Motor neuron (in vitro differentiated cells): ENCODE measurements at regions not wholly inside any gene's neighbourhood (a gene's known extent, or its start where the extent isn't known, plus 50 kb on each side); places are given as distances from the start of the nearest gene placed in this dataset.
"Not testable (repeated sequence)": the region's sequence is repeated elsewhere in the genome, so short reads cannot be mapped to it uniquely, and the experiment has no call there.

Source experiments
- ATAC-seq, 8 experiments: fragments of 200-7000 bp; cut with Tn5 transposase; replicated peaks in 6 of 8; 2 replicates each; pipeline ENCODE4 v1.8.0; 2021; ENCODE audit warnings: mild to moderate bottlenecking in 8 of 8, moderate library complexity in 8 of 8
- H3K27ac ChIP-seq, 2 donors: fragments of 250-450 bp; sonication (Bioruptor Pico); 2 replicates each; pipeline ENCODE4 v1.9.0; 2021; ENCODE audit warnings: antibody characterized with exemption in 2 of 2, mild to moderate bottlenecking in 2 of 2, moderate library complexity in 1 of 2
- H3K4me1 ChIP-seq, 2 donors: fragments of 250-450 bp; sonication (Bioruptor Pico); replicated peaks in 1 of 2; 2 replicates each; pipeline ENCODE4 v1.6.1; 2021; ENCODE audit warnings: antibody characterized with exemption in 2 of 2, mild to moderate bottlenecking in 2 of 2, moderate library complexity in 1 of 2
- H3K4me3 ChIP-seq, 5 donors: fragments of 250-450 bp; sonication (Bioruptor Pico); 2 replicates each; pipeline ENCODE4 v1.9.0; 2021; ENCODE audit warnings: antibody characterized with exemption in 5 of 5, mild to moderate bottlenecking in 5 of 5, moderate library complexity in 4 of 5
- WGBS, 10 experiments: fragments of 450-650 bp; shearing (Covaris generic); methylation state at CpG; one replicate each; pipeline ENCODE4 v1.0.0; 2022; 5-methylcytosine and 5-hydroxymethylcytosine counted together
- in situ Hi-C, 9 experiments: fragments of 400-800 bp; cut with MboI; loops; one replicate each; pipeline ENCODE4 v1.15.0; 2021; ENCODE audit warnings: low sequenced_read_pairs in 9 of 9, low pct_unique_long_range_greater_than_20kb in 2 of 9; ENCODE audit not compliant: unreplicated experiment in 9 of 9

GRCh38 chr5:157951673-157952373, 92.9 kb upstream of the CLINT1 start:
- Histone ChIP-seq H3K4me1 (peaks cover 0 to 3% of the 10 kb centered on the region in 2 donors), H3K4me3 (no peak overlapping the region), H3K27ac (no peak overlapping the region)
- in situ Hi-C loops = no loop called here
- 29 to 100% (median 52%) methylated on average over 1 to 3 of the region's 4 CpGs; no CpG with 5 or more reads in 3 of the 10 experiments for WGBS, 10 experiments
- ATAC-seq = no peak

DNA sequence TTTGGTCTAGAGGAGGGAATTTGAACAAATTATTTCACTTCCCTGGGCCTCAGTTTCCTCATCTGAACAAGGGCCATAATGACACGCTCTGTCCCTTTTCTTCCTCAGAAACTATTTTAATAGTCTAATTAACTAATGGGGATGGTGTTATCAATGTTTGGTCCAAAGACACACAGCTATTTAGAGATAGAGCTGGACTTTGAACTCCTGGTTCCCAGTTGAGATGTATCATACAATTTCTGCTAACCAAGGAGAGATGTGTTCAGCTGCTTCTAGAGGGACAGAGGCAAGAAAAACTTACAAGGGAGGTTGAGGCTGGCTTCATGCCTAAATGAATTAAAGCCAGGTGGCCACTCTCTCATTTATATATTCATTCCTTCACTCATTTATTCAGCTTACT, 90.6 kb upstream of the CLINT1 start:
- H3K27ac ChIP-seq = no peak overlapping the region
- no peak overlapping the region for H3K4me3 ChIP-seq
- in situ Hi-C loops = no loop called here
- no peaks in the 10 kb centered on the region for H3K4me1 ChIP-seq
- 100% methylated on average over 1 of the region's 1 CpG; no CpG with 5 or more reads in 8 of the 10 experiments for WGBS, 10 experiments
- no peak for ATAC-seq

DNA sequence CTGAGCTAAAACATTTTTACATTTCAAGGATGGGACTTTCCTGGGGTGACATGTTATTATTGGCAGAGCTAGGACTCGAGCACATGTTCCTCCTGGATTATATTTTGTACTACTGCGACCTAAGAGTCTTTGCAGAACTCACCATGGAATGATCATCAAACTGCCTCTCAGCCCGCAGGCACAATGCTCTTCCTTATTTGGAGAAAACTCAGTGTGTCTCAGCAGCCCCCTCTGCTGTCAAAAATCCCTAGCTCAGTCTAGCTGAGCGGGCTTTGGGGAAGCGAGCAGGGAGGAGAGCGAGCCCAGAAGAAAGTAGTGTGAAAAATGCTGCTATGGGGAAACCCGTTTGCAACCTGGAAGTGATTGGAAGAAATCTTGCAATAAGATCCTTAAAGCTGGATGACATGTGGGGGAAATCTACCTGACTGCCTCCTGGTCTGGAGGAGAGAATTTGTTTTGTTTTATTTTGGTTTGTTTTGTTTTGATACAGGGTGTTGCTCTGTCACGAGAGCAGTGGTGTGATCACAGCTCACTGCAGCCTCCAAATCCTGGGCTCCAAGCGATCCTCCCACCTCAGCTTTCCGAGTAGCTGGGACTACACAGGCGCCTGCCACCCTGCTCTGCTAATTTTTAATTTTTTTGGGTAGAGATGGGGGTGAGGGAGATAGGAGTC, 89.9 kb upstream of the CLINT1 start:
- H3K4me1 ChIP-seq = peaks cover 0 to 6% of the 10 kb centered on the region in 2 donors
- 0 to 40% (median 10%) methylated on average over 1 to 11 of the region's 11 CpGs; no CpG with 5 or more reads in 1 of the 10 experiments for WGBS, 10 experiments
- ATAC-seq = peak; percentile 99 to 100 (median 100)
- no peak overlapping the region for H3K27ac ChIP-seq
- no peak overlapping the region for H3K4me3 ChIP-seq
- in situ Hi-C loops = no loop called here

DNA sequence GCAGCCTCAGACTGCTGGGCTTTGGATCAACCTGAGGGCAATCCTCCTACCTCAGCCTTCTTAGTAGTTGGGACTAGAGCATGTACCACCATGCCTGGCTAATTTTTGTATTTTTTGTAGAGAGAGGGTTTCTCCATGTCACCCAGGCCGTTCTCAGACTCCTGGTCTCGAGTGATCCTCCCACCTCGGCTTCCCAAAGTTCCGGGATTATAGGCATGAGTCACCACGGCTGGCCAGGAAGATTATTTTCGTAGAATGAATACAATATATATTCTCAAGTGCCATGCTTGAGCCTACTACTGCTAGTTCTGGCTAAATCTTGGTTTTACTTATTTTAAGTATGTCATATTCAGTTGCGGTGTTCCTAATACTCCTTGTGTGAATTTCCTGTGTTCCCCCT, 88.2 kb upstream of the CLINT1 start:
- no peak for ATAC-seq
- Histone ChIP-seq H3K27ac (no peak overlapping the region), H3K4me3 (no peak overlapping the region), H3K4me1 (peaks cover 0 to 6% of the 10 kb centered on the region in 2 donors)
- in situ Hi-C loops = no loop called here
- WGBS, 10 experiments = 40 to 100% (median 85%) methylated on average over 1 to 7 of the region's 7 CpGs; no CpG with 5 or more reads in 3 of the 10 experiments

DNA sequence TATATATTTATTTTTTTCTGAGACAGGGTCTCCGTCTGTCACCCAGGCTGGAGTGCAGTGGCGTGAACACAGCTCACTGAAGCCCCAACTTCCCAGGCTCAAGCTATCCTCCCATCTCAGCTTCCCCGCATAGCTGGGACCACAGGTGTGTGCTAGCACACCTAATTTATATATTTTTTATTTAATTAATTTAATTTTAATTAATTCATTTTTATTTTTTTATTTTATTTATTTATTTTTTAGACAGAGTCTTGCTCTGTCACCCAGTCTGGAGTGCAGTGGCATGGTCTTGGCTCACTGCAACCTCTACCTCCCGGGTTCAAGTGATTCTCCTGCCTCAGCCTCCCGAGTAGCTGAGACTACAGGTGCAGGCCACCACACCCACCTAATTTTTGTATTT, 86.9 kb upstream of the CLINT1 start:
- in situ Hi-C loops, H3K4me3 ChIP-seq, ATAC-seq, H3K4me1 ChIP-seq, H3K27ac ChIP-seq: not testable (repeated sequence)
- 60 to 88% (median 82%) methylated on average over 1 to 5 of the region's 5 CpGs; no CpG with 5 or more reads in 1 of the 10 experiments for WGBS, 10 experiments

- Histone ChIP-seq H3K4me3 (no peak overlapping the region), H3K27ac (no peak overlapping the region), H3K4me1 (peaks cover 0 to 6% of the 10 kb centered on the region in 2 donors)
- no peak for ATAC-seq
- in situ Hi-C loops = no loop called here
- 70 to 89% (median 76%) methylated on average over 4 to 6 of the region's 6 CpGs for WGBS, 10 experiments
Measured at GRCh38 chr5:157944938-157945337, 86.0 kb upstream of the CLINT1 start.

GRCh38 chr5:157944077-157944633, 85.2 kb upstream of the CLINT1 start:
- Histone ChIP-seq H3K4me3 (no peak overlapping the region), H3K27ac (no peak overlapping the region), H3K4me1 (peaks cover 0 to 6% of the 10 kb centered on the region in 2 donors)
- in situ Hi-C loops = no loop called here
- ATAC-seq = no peak
- 66 to 90% (median 72%) methylated on average over 2 to 6 of the region's 6 CpGs; no CpG with 5 or more reads in 1 of the 10 experiments for WGBS, 10 experiments

DNA sequence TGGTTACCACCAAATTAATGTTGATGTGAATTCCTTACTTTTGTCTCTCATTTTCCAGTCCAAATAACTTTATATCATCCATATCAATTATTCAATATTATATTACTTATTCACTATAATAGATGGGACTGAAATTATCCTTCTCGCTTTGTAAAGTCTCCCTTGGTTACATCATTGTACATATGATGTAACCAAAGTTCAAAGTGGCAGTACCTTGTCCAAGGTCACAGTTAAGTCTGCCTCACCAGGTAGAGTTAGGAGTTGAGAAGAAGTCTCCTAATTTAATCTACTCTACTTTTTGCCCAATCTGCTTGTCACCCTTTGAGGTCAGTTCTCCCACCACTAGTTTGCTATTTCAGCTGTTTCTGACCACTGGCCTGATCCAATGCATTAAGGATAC, 83.7 kb upstream of the CLINT1 start:
- Histone ChIP-seq H3K4me3 (no peak overlapping the region), H3K27ac (no peak overlapping the region), H3K4me1 (peaks cover 0 to 6% of the 10 kb centered on the region in 2 donors)
- in situ Hi-C loops = no loop called here
- 50 to 100% (median 100%) methylated on average over 1 of the region's 1 CpG; no CpG with 5 or more reads in 2 of the 10 experiments for WGBS, 10 experiments
- no peak for ATAC-seq

- no peak for ATAC-seq
Measured at GRCh38 chr5:157941616-157942015, 82.7 kb upstream of the CLINT1 start.

DNA sequence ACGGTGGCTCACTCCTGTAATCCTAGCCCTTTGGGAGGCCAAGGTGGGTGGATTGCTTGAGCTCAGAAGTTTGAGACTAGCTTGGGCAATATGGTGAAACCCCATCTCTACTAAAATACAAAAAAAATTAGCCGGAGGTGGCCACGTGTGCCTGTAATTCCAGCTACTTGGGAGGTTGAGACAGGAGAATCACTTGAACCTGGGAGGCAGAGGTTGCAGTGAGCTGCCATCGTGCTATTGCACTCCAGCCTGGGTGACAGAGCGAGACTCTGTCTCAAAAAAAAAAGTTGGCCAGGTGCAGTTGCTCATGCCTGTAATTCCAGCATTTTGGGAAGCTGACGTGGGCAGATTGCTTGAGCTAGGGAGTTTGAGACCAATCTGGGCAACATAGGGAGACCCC, 79.2 kb upstream of the CLINT1 start:
- H3K27ac ChIP-seq, H3K4me3 ChIP-seq, H3K4me1 ChIP-seq, in situ Hi-C loops, ATAC-seq: not testable (repeated sequence)
- 20 to 100% (median 84%) methylated on average over 1 to 4 of the region's 6 CpGs; no CpG with 5 or more reads in 1 of the 10 experiments for WGBS, 10 experiments

More at GRCh38 chr5:157941616-157942015, 82.7 kb upstream of the CLINT1 start:
- WGBS, 10 experiments = 46 to 87% (median 73%) methylated on average over 1 to 3 of the region's 3 CpGs; no CpG with 5 or more reads in 2 of the 10 experiments
- Histone ChIP-seq H3K4me1 (peaks cover 0 to 6% of the 10 kb centered on the region in 2 donors), H3K4me3 (no peak overlapping the region), H3K27ac (no peak overlapping the region)
- in situ Hi-C loops = no loop called here

GRCh38 chr5:157936776-157937501, 78.0 kb upstream of the CLINT1 start:
- ATAC-seq, H3K27ac ChIP-seq, H3K4me3 ChIP-seq, in situ Hi-C loops, H3K4me1 ChIP-seq: not testable (repeated sequence)
- WGBS, 10 experiments = 20 to 100% (median 86%) methylated on average over 1 to 2 of the region's 3 CpGs; no CpG with 5 or more reads in 3 of the 10 experiments

GRCh38 chr5:157934600-157934999, 75.7 kb upstream of the CLINT1 start:
- Histone ChIP-seq H3K4me1 (no peaks in the 10 kb centered on the region), H3K4me3 (no peak overlapping the region), H3K27ac (no peak overlapping the region)
- ATAC-seq = no peak
- in situ Hi-C loops = no loop called here
- 0 to 100% (median 80%) methylated on average over 1 to 3 of the region's 3 CpGs for WGBS, 10 experiments

GRCh38 chr5:157933005-157933404, 74.1 kb upstream of the CLINT1 start:
- no peak overlapping the region for H3K27ac ChIP-seq
- H3K4me3 ChIP-seq = no peak overlapping the region
- in situ Hi-C loops = no loop called here
- 33 to 100% (median 74%) methylated on average over 1 to 5 of the region's 5 CpGs; no CpG with 5 or more reads in 2 of the 10 experiments for WGBS, 10 experiments
- ATAC-seq = no peak
- H3K4me1 ChIP-seq = no peaks in the 10 kb centered on the region
